LNCAP (cell line): ENCODE measurements at regions not wholly inside any gene's neighbourhood (a gene's known extent, or its start where the extent isn't known, plus 50 kb on each side); places are given as distances from the start of the nearest gene placed in this dataset.

Experiments
- TF ChIP-seq, protein P1 (sequence below): fragments of 450-650 bp; IDR thresholded peaks from 2 replicates; pipeline ENCODE4 v1.5.1; 2017; ENCODE audit warnings: mild to moderate bottlenecking

DNA sequence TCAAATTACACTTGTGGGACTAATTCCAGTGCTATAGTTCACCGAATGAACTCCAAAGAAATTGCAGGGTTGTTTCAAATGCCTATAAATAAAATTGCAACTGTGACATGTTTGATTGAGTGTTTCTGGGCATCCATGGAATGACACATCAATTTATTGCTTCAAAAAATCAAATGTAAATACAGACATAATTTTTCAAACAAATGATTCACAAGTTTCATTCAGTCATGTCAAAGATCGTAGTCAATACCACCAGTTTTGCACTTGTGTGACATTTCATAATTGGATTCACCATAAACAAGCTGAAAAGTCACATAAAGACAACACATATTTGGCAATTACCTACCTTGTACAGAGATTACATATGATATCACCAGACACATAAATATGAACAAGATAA lies 350.8 kb downstream of the CDH2 start:
- TF ChIP-seq, protein P1, sequence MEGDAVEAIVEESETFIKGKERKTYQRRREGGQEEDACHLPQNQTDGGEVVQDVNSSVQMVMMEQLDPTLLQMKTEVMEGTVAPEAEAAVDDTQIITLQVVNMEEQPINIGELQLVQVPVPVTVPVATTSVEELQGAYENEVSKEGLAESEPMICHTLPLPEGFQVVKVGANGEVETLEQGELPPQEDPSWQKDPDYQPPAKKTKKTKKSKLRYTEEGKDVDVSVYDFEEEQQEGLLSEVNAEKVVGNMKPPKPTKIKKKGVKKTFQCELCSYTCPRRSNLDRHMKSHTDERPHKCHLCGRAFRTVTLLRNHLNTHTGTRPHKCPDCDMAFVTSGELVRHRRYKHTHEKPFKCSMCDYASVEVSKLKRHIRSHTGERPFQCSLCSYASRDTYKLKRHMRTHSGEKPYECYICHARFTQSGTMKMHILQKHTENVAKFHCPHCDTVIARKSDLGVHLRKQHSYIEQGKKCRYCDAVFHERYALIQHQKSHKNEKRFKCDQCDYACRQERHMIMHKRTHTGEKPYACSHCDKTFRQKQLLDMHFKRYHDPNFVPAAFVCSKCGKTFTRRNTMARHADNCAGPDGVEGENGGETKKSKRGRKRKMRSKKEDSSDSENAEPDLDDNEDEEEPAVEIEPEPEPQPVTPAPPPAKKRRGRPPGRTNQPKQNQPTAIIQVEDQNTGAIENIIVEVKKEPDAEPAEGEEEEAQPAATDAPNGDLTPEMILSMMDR, result no peak

DNA sequence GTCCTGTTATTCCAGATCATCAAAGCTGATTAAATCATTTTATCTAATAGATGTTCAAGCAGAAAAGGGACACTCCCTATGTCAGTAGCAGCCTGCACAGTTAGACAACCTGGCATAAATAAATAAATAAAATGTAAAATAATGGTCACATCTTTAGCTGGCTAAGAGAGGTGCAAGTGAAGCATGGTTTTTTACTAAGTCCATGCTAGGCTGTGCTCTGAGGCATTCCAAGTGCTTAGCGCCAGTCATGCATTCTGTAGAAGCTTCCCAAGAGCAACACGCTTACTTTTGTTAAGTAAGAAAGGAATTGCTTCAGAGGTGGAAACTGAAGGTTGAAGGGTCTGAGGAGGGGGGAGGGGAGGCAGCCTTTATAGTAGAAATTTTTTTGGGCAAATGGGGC lies 351.2 kb downstream of the CDH2 start:
- TF ChIP-seq, protein P1, result no peak

DNA sequence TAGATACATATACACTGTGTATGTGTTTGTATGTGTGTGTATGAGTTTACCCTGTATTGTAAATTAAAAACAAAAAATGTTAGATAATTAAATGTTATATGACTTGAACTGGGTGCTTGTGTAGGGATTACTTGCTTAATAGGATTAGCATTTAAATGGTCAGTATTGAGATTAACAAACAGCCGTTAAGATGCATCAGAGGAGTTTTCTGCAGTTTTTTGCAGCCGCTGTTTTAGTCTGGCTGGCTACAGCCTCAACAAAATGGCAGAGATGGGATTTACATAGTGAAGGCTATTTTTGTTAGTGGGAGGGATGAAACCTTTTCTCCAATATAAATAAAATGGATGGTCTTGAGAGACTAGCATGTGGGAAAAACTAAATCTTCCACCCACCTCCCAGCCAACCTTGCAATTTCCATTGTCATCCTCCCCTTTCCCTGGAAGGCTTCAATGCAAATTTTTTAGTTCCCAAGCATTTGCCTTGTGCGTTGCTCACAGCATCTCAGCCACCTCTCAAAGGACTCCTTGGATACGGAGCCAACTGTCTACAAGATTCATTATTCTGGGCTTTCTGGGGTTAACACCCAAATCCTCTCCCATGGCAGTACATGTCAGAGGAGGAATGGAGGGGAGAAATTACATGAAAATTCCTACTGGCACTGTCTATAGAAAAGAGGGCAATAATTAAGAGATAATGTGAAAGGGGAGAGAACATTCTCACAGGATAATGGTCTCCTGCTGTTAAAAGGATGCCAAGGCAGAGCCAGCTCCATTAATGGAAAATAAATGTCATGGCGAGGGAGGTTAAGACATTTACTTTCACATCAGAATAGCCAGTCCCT lies 351.9 kb downstream of the CDH2 start:
- TF ChIP-seq, protein P1, result no peak

DNA sequence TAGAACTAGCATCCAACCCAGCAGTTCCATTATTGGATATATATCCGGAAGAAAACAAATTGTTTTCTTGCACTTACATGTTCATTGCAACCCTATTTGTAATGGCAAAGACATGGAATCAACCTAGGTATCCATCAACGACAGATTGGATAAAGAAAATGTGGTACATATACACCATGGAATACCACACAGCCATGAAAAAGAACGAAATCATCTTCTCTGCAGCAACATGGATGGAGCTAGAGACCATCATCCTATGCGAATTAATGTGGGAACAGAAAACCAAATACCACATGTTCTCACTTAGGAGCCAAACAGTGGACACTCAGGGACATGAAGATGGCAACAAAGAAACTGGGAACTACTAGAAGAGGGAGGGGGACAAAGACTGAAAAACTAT lies 352.7 kb downstream of the CDH2 start:
- TF ChIP-seq, protein P1, result no peak

DNA sequence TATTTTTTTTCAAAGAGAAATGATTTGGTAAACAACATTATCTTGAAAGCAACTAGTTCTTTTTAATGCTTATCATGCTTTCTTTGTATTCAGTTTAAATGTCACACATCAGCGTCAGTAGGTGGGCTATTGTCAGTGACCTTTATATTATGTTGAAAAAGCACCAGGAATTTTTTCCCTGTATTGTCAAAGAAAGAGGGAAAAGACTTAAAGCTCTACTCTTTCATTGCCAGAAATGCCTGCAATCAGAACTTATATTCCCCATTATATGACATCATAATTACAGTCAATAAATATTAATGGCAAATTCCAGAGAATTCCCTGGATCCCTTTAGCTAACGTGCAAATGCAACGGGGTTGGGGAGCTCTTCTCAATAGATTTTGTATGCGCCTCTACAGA lies 353.9 kb downstream of the CDH2 start:
- TF ChIP-seq, protein P1, result no peak

DNA sequence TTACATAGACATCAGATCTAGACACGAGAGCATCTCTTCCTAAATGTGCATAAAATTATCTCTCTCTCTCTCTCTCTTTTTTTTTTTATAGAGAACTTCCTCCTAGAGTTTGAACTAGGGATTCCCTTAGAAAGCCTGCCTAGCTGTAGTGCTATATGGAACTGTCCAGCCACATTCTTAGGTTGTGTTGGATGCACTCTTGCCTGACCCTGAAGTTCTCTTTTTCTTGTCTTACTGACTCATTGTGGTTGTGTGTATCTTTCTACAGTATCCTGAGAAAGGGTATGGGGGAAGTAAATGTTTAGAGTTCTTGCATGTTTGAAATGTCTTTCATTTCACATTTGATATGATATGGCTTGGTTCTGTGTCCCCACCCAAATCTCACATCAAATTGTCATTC lies 368.2 kb downstream of the CDH2 start:
- TF ChIP-seq, protein P1, result no peak

DNA sequence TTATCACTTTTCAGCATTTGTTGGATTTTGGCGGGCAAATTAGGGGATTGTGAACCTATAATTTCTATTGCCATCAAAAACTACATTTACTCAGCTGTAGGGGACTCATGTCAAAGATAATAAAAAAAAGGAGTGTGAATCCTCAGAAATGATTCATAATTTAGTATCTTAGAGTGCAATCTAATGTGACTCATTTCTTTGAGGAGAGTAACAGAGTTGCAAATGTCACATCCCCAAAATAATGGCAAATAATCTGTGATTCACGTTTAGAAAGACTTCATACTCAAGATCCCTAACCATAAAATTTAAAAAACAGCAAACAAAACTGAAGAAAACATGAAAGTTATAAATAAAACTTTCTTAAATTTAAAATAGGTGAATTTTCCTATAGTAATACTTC lies 373.0 kb downstream of the CDH2 start:
- TF ChIP-seq, protein P1, result no peak
